ENCODE measurements at regions not wholly inside any gene's neighbourhood (a gene's known extent, or its start where the extent isn't known, plus 50 kb on each side); places are given as distances from the start of the nearest gene placed in this dataset.

GRCh38 chr10:78305311-78305710 is 271.6 kb downstream of the RPS24 start:
- H3K4me3 ChIP-seq (ENCODE audit: low read depth, low read length) = no peak overlapping the region
- in situ Hi-C loops (cut with HindIII; ENCODE audit: low pct_ligation_motif_present, low sequenced_read_pairs) = no loop called here
- peaks cover 3% of the 10 kb centered on the region for H3K27me3 ChIP-seq (replicated peaks)

DNA sequence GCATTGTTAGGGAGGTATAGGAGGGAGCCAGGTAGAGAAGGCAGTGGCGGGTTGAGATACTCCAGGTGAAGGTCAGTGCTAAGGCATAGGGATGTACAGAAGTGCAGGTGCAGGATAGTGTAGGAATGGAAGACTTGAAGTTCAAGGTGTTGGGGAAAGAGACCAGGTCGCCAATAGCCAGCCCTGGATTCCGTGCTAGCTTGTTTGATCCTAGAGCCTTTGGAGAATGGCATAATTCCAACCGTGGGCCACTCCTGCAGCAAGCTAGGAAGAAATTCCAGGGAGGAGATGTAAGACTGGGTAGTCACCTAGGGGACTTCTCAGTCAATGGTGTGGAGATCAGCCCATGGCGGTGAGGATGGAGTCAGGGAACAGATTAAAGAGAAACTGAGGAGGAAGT is 272.7 kb downstream of the RPS24 start:
- Histone ChIP-seq H3K27me3 (replicated peaks) (peaks cover 3% of the 10 kb centered on the region), H3K36me3 (replicated peaks) (no peaks in the 10 kb centered on the region), H3K27ac (no peak overlapping the region), H3K4me3 (ENCODE audit: low read depth, low read length) (no peak overlapping the region)
- DNase-seq = no peak
- in situ Hi-C loops (cut with HindIII; ENCODE audit: low pct_ligation_motif_present, low sequenced_read_pairs) = no loop called here
- TF ChIP-seq, protein P1, sequence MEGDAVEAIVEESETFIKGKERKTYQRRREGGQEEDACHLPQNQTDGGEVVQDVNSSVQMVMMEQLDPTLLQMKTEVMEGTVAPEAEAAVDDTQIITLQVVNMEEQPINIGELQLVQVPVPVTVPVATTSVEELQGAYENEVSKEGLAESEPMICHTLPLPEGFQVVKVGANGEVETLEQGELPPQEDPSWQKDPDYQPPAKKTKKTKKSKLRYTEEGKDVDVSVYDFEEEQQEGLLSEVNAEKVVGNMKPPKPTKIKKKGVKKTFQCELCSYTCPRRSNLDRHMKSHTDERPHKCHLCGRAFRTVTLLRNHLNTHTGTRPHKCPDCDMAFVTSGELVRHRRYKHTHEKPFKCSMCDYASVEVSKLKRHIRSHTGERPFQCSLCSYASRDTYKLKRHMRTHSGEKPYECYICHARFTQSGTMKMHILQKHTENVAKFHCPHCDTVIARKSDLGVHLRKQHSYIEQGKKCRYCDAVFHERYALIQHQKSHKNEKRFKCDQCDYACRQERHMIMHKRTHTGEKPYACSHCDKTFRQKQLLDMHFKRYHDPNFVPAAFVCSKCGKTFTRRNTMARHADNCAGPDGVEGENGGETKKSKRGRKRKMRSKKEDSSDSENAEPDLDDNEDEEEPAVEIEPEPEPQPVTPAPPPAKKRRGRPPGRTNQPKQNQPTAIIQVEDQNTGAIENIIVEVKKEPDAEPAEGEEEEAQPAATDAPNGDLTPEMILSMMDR (IDR thresholded peaks at IDR 0.05; ENCODE audit: low read depth, low read length, missing control alignments) = no peak

More at GRCh38 chr10:78305311-78305710, 271.6 kb downstream of the RPS24 start:
- H3K27ac ChIP-seq = no peak overlapping the region
- DNase-seq = no peak
- H3K36me3 ChIP-seq (replicated peaks) = no peaks in the 10 kb centered on the region
- TF ChIP-seq, protein P1 (IDR thresholded peaks at IDR 0.05; ENCODE audit: low read depth, low read length, missing control alignments) = no peak

GRCh38 chr10:78307576-78307975 is 273.9 kb downstream of the RPS24 start:
- Histone ChIP-seq H3K27me3 (replicated peaks) (peaks cover 3% of the 10 kb centered on the region), H3K4me3 (ENCODE audit: low read depth, low read length) (no peak overlapping the region), H3K36me3 (replicated peaks) (no peaks in the 10 kb centered on the region), H3K27ac (no peak overlapping the region)
- DNase-seq = no peak
- TF ChIP-seq, protein P1 (IDR thresholded peaks at IDR 0.05; ENCODE audit: low read depth, low read length, missing control alignments) = no peak
- in situ Hi-C loops (cut with HindIII; ENCODE audit: low pct_ligation_motif_present, low sequenced_read_pairs) = no loop called here

DNA sequence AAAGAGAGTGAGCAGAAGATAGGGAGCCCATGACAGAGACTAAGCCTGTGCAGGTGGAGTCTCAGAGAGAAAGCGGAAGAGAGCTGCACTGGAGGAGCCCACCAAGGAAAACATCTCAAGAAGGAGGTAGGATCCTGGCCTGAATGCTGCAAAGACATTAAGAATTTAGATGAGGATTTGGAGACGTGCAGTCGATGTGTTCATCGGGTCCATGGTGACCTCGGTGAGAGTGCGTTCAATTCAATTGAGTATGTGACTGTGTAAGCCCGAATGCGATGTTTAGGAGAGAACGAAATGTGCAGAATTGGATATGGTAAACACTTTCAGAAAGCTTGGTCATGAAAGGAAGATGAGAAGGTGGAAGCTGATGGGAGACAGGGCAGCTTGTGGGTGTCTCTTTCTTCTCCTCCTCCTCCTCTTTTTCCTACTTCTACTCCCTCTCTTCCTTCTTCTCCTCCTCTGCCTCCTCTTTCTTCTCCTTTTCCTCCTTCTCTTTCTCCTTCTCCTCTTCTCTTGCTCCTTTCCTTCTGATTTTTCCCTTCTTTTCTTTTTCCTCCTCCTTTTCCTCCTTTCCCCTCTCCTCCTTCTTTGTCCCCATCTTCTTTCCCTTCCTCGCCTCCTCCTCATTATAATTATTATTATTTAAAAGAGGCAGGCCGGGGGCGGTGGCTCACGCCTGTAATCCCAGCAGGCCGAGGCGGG is 276.0 kb downstream of the RPS24 start:
- TF ChIP-seq, protein P1 (IDR thresholded peaks at IDR 0.05; ENCODE audit: low read depth, low read length, missing control alignments) = no peak
- no peak for DNase-seq
- Histone ChIP-seq H3K27ac (no peak overlapping the region), H3K27me3 (replicated peaks) (peaks cover 3% of the 10 kb centered on the region), H3K36me3 (replicated peaks) (no peaks in the 10 kb centered on the region), H3K4me3 (ENCODE audit: low read depth, low read length) (no peak overlapping the region)
- in situ Hi-C loops (cut with HindIII; ENCODE audit: low pct_ligation_motif_present, low sequenced_read_pairs) = no loop called here

DNA sequence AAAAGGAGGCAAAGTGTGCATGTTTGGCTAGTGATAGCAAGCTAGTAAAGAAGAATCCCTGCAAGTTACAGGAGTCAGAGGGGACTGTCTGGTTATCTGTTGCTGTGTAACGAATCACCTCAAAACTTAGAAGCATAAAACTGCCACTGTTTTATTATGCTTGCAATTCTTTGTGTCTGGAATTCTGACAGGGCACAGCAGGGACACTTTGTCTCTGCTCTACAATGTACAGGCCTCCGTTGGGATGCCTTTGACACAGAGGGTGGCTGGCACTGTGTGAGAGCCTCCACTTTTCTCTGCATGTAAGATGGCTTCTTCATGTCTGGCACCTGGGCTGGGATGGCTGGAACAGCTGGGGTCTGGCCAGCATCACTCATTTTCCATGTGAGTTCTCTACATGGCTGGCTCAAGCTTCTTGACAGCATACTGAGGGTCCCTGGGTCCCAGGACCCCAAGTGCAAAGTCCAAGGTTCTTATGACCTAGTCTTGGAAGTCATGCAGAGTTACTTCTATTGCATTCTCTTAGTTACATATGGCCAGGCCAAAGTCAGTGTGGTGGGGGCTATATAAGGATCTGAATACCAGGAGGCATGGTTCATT is 276.9 kb downstream of the RPS24 start:
- TF ChIP-seq, protein P1 (IDR thresholded peaks at IDR 0.05; ENCODE audit: low read depth, low read length, missing control alignments) = no peak
- Histone ChIP-seq H3K36me3 (replicated peaks) (no peaks in the 10 kb centered on the region), H3K27me3 (replicated peaks) (no peaks in the 10 kb centered on the region), H3K27ac (no peak overlapping the region), H3K4me3 (ENCODE audit: low read depth, low read length) (no peak overlapping the region)
- in situ Hi-C loops (cut with HindIII; ENCODE audit: low pct_ligation_motif_present, low sequenced_read_pairs) = no loop called here
- no peak for DNase-seq

Data from brain microvascular endothelial cell (primary cell).